ENCODE measurements at regions not wholly inside any gene's neighbourhood (a gene's known extent, or its start where the extent isn't known, plus 50 kb on each side); places are given as distances from the start of the nearest gene placed in this dataset.

- DNase-seq (ENCODE audit: low read depth, low spot score) (no peak), ATAC-seq (no peak)
- intact Hi-C loops (cut with micrococcal nuclease; ENCODE audit: unreplicated experiment): loop anchor here (10.0 kb wide), 1 partner anchor 833 kb away; no protein-coding TSS in a partner anchor
- in situ Hi-C loops (cut with HindIII; ENCODE audit: low pct_unique_long_range_greater_than_20kb, low sequenced_read_pairs): no loop called here
- H3K4me1 ChIP-seq (ENCODE audit: control insufficient read depth, insufficient read depth, low read length): no peaks in the 10 kb centered on the region
- H3K9me3 ChIP-seq (ENCODE audit: control insufficient read depth, insufficient read depth, low read depth, low read length): no peaks in the 10 kb centered on the region
- no peak for TF ChIP-seq TCF7L2 (IDR thresholded peaks at IDR 0.05; ENCODE audit: low read depth, low read length)
- no peak for TF ChIP-seq CTCF (IDR thresholded peaks at IDR 0.05)
- TF ChIP-seq SIN3A (IDR thresholded peaks at IDR 0.05; ENCODE audit: borderline replicate concordance, insufficient read depth, low read depth, low read length): no peak
- no peak for TF ChIP-seq REST (IDR thresholded peaks at IDR 0.05; ENCODE audit: insufficient read depth in 1 of 2, low read depth in 2 of 2, low read length in 1 of 2)
- no peak for TF ChIP-seq POLR2AphosphoS5 (IDR thresholded peaks at IDR 0.05; ENCODE audit: low read depth, low read length)
- H3K27ac ChIP-seq (ENCODE audit: low read length): no peak overlapping the region
- H3K27me3 ChIP-seq (ENCODE audit: control insufficient read depth, insufficient read depth, low read length): no peaks in the 10 kb centered on the region
- H3K4me3 ChIP-seq (ENCODE audit: low read depth in 2 of 2, low read length in 2 of 2): no peak overlapping the region
- CTCF ChIA-PET: no interaction called here
- H3K36me3 ChIP-seq (ENCODE audit: control insufficient read depth, insufficient read depth, low read length): no peaks in the 10 kb centered on the region
- POLR2A ChIA-PET: no interaction called here
- no TSS peak for BruUV-seq (replicated peaks)
Measured at GRCh38 chr2:147081831-147082230, 763.0 kb upstream of the ACVR2A start.

GRCh38 chr2:147076634-147077033, 768.2 kb upstream of the ACVR2A start:
- TF ChIP-seq POLR2AphosphoS5 (IDR thresholded peaks at IDR 0.05; ENCODE audit: low read depth, low read length) (no peak), SIN3A (IDR thresholded peaks at IDR 0.05; ENCODE audit: borderline replicate concordance, insufficient read depth, low read depth, low read length) (no peak), CTCF (IDR thresholded peaks at IDR 0.05) (no peak), TCF7L2 (IDR thresholded peaks at IDR 0.05; ENCODE audit: low read depth, low read length) (no peak), REST (IDR thresholded peaks at IDR 0.05; ENCODE audit: insufficient read depth in 1 of 2, low read depth in 2 of 2, low read length in 1 of 2) (no peak)
- H3K4me1 ChIP-seq (ENCODE audit: control insufficient read depth, insufficient read depth, low read length): no peaks in the 10 kb centered on the region
- ChIA-PET POLR2A (no interaction called here), CTCF (no interaction called here)
- H3K9me3 ChIP-seq (ENCODE audit: control insufficient read depth, insufficient read depth, low read depth, low read length): no peaks in the 10 kb centered on the region
- DNase-seq (ENCODE audit: low read depth, low spot score) (no peak), ATAC-seq (no peak)
- intact Hi-C loops (cut with micrococcal nuclease; ENCODE audit: unreplicated experiment): no loop called here
- no peak overlapping the region for H3K4me3 ChIP-seq (ENCODE audit: low read depth in 2 of 2, low read length in 2 of 2)
- in situ Hi-C loops (cut with HindIII; ENCODE audit: low pct_unique_long_range_greater_than_20kb, low sequenced_read_pairs): no loop called here
- H3K27ac ChIP-seq (ENCODE audit: low read length): no peak overlapping the region
- no peaks in the 10 kb centered on the region for H3K27me3 ChIP-seq (ENCODE audit: control insufficient read depth, insufficient read depth, low read length)
- BruUV-seq (replicated peaks): no TSS peak
- H3K36me3 ChIP-seq (ENCODE audit: control insufficient read depth, insufficient read depth, low read length): no peaks in the 10 kb centered on the region; the same call in 1 of the 2 replicates
